ENCODE measurements at regions not wholly inside any gene's neighbourhood (a gene's known extent, or its start where the extent isn't known, plus 50 kb on each side); places are given as distances from the start of the nearest gene placed in this dataset.

GRCh38 chr12:88310069-88310468 is 168.0 kb downstream of the TMTC3 start:
- Histone ChIP-seq H3K27ac (ENCODE audit: extremely low read length, insufficient read depth, low read length) (no peak overlapping the region), H3K4me1 (ENCODE audit: insufficient read depth, low read length) (0 out of 2 replicates have a peak, but pooled peaks cover 5% of the 10 kb centered on the region), H2AFZ (ENCODE audit: low read length) (no peak overlapping the region), H4K20me1 (ENCODE audit: insufficient read depth, low read length) (no peaks in the 10 kb centered on the region), H3K4me2 (ENCODE audit: low read depth, low read length) (no peak overlapping the region), H3K4me3 (replicated peaks in 1 of 3; ENCODE audit: insufficient read depth in 1 of 3, low read depth in 2 of 3, low read length in 3 of 3) (no peak overlapping the region), H3K27me3 (ENCODE audit: control insufficient read depth in 1 of 2, insufficient read depth in 2 of 2, low read length in 2 of 2) (no peaks in the 10 kb centered on the region), H3K79me2 (ENCODE audit: insufficient read depth, low read length) (no peaks in the 10 kb centered on the region), H3K36me3 (replicated peaks in 1 of 2; ENCODE audit: control insufficient read depth in 1 of 2, insufficient read depth in 2 of 2, low read length in 2 of 2) (no peaks in the 10 kb centered on the region), H3K9me3 (ENCODE audit: low read length) (no peaks in the 10 kb centered on the region), H3K9ac (ENCODE audit: insufficient read depth, low read depth, low read length) (no peak overlapping the region)
- no peak for TF ChIP-seq RAD21 (CRISPR knock-in tag; IDR thresholded peaks at IDR 0.05)
- no peak for TF ChIP-seq ZNF775 (CRISPR knock-in tag; IDR thresholded peaks at IDR 0.05; ENCODE audit: borderline replicate concordance)
- no peak for TF ChIP-seq ZSCAN30 (CRISPR knock-in tag; IDR thresholded peaks at IDR 0.05)
- no peak for TF ChIP-seq YEATS4 (CRISPR knock-in tag; IDR thresholded peaks at IDR 0.05; ENCODE audit: borderline replicate concordance)
- no peak for TF ChIP-seq ZNF260 (CRISPR knock-in tag; IDR thresholded peaks at IDR 0.05; ENCODE audit: borderline replicate concordance, low read depth)
- no peak for TF ChIP-seq ELF3 (CRISPR knock-in tag; IDR thresholded peaks at IDR 0.05)
- no peak for TF ChIP-seq CEBPZ (IDR thresholded peaks at IDR 0.05; ENCODE audit: low read length)
- no peak for TF ChIP-seq KDM6A (CRISPR knock-in tag; IDR thresholded peaks at IDR 0.05; ENCODE audit: low read depth)
- POLR2A ChIA-PET = no interaction called here
- no TSS peak for BruUV-seq (replicated peaks)
- intact Hi-C loops (cut with micrococcal nuclease; ENCODE audit: unreplicated experiment) = no loop called here
- CTCF ChIA-PET (ENCODE audit: low intra/inter-chr PET ratio, low total read pairs) = no interaction called here
- in situ Hi-C loops (cut with HindIII; ENCODE audit: extremely low pct_ligation_motif_present, low pct_unique_long_range_greater_than_20kb) = no loop called here
- FAIRE-seq = no peak
- no peak for DNase-seq (ENCODE audit: low spot score)
- WGBS (ENCODE audit: low lambda C conversion rate) = 5% methylated on average over 1 of the region's 1 CpG
- no peak for ATAC-seq
